ENCODE measurements at regions not wholly inside any gene's neighbourhood (a gene's known extent, or its start where the extent isn't known, plus 50 kb on each side); places are given as distances from the start of the nearest gene placed in this dataset.

DNA sequence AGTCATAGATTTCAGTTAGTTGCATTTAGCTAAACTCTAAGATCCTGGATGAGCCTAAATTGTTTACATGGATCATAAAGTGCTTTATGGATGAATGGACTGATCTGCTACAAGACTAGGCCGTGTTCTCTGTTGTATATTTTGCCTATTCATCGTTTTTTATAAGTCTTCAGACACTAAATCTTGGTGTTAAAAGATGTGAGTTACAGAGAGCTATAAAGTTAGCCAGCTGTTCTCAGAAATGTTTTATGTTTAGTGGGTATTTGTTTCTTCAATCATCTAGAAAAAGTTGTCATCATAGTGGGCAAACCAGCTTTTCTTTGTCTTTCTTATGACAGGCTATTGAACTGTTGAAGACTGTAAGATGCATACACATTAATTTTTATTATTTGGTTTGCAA lies 585.8 kb upstream of the SEMA6A start:
- CTCF ChIA-PET = interaction anchor here (0.7 kb wide), 2 partner anchors 33 to 713 kb away, joined by 3 read pairs; no protein-coding TSS in a partner anchor

DNA sequence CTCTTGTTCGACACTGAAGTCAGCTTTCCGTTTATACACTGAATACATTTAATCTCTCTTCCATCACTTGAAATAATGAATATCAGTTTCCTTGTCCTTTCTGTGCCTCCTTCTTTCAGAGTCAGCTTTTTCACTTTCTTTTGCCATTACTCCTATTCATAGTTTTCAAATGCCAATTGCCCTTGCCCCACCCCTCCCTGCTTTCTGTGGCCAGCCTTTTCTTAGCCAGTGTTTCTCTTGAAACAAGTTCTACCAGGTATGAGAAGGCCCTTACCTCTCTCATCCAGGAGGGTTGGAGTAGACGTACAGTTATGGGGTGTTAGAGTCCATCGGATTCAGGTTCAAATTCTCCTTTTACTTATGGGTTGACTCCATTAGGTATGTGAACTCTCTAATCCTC lies 574.7 kb upstream of the SEMA6A start:
- CTCF ChIA-PET = no interaction called here
- POLR2A ChIA-PET = no interaction called here
- TF ChIP-seq ELF4 (IDR thresholded peaks at IDR 0.05) = no peak
- DNase-seq (ENCODE audit: extremely low spot score) = no peak

More for the DNA sequence above, 585.8 kb upstream of the SEMA6A start:
- no peak for TF ChIP-seq FOXA1 (IDR thresholded peaks at IDR 0.05)
- TF ChIP-seq, protein P1, sequence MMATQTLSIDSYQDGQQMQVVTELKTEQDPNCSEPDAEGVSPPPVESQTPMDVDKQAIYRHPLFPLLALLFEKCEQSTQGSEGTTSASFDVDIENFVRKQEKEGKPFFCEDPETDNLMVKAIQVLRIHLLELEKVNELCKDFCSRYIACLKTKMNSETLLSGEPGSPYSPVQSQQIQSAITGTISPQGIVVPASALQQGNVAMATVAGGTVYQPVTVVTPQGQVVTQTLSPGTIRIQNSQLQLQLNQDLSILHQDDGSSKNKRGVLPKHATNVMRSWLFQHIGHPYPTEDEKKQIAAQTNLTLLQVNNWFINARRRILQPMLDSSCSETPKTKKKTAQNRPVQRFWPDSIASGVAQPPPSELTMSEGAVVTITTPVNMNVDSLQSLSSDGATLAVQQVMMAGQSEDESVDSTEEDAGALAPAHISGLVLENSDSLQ (IDR thresholded peaks at IDR 0.05) = 0 out of 2 replicates have a peak, but pooled peaks have one; percentile 25
- DNase-seq (ENCODE audit: extremely low spot score) = no peak
- POLR2A ChIA-PET = no interaction called here

DNA sequence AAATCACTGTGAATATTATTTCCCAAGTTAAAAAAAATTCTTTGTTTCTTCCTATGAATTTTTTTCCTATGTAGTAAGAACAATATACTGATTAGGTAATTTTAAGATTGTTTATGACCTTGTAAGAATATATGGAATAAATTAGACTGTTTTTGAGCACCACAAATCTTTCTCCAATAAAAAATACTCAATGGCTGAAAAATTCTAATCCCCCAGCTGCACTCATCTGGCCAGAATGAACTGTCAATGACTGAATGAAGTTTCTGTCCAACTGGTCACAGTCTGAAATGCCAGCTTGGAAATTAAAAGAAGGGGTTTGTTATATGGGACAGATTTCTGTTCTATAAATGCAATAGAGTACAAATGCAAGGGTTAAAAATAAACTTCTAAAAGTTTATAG lies 569.5 kb upstream of the SEMA6A start:
- CTCF ChIA-PET = interaction anchor here (0.6 kb wide), 1 partner anchor 94 kb away, joined by 3 read pairs; no protein-coding TSS in a partner anchor
- POLR2A ChIA-PET = no interaction called here
- no peak for DNase-seq (ENCODE audit: extremely low spot score)
- TF ChIP-seq LEF1 (IDR thresholded peaks at IDR 0.05; ENCODE audit: borderline replicate concordance) = no peak
- TF ChIP-seq FOXM1 (IDR thresholded peaks at IDR 0.05; ENCODE audit: borderline replicate concordance) = no peak
- no peak for TF ChIP-seq ARNT (IDR thresholded peaks at IDR 0.05)
- TF ChIP-seq TARDBP (IDR thresholded peaks at IDR 0.05) = no peak
- TF ChIP-seq, protein P1 (IDR thresholded peaks at IDR 0.05) = no peak
- TF ChIP-seq CTBP1 (IDR thresholded peaks at IDR 0.05; ENCODE audit: borderline replicate concordance) = no peak
- TF ChIP-seq SP1 (IDR thresholded peaks at IDR 0.05) = no peak
- TF ChIP-seq FOXA1 (IDR thresholded peaks at IDR 0.05) = no peak
- no peak for TF ChIP-seq BHLHE40 (IDR thresholded peaks at IDR 0.05; ENCODE audit: borderline replicate concordance)
- TF ChIP-seq L3MBTL2 (conservative IDR thresholded peaks at IDR 0.05) = no peak
- no peak for TF ChIP-seq FOXK2 (IDR thresholded peaks at IDR 0.05)
- no peak for TF ChIP-seq NFRKB (IDR thresholded peaks at IDR 0.05)
- no peak for TF ChIP-seq HDGF (IDR thresholded peaks at IDR 0.05; ENCODE audit: borderline replicate concordance)
- no peak for TF ChIP-seq ELF4 (IDR thresholded peaks at IDR 0.05)
- no peak for TF ChIP-seq SUZ12 (IDR thresholded peaks at IDR 0.05)
- no peak for TF ChIP-seq ZNF384 (IDR thresholded peaks at IDR 0.05)

DNA sequence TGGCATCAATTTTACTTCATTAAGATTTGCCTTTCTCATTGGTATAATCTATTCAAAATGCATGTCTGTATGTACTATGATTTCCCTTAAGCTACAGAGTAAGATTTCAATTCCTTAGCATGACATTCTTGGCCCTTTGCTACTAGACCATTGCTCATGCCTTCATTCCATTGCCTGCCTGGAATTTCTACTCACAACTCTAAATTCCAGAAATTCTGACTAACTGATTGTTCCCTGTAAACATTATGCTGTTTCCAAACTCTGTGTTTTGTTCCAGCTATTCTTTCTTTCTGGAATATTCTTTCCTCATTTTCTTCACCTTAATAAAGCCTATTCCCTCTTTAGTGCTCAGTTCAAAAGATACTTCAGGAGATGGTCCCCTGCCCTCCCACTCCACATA lies 568.8 kb upstream of the SEMA6A start:
- CTCF ChIA-PET = no interaction called here
- POLR2A ChIA-PET = no interaction called here
- TF ChIP-seq BHLHE40 (IDR thresholded peaks at IDR 0.05; ENCODE audit: borderline replicate concordance) = no peak
- TF ChIP-seq SUZ12 (IDR thresholded peaks at IDR 0.05) = no peak
- TF ChIP-seq, protein P1 (IDR thresholded peaks at IDR 0.05) = no peak
- no peak for TF ChIP-seq L3MBTL2 (conservative IDR thresholded peaks at IDR 0.05)
- no peak for TF ChIP-seq FOXM1 (IDR thresholded peaks at IDR 0.05; ENCODE audit: borderline replicate concordance)
- TF ChIP-seq FOXA1 (IDR thresholded peaks at IDR 0.05) = no peak
- TF ChIP-seq LEF1 (IDR thresholded peaks at IDR 0.05; ENCODE audit: borderline replicate concordance) = no peak
- TF ChIP-seq NFRKB (IDR thresholded peaks at IDR 0.05) = no peak
- TF ChIP-seq FOXK2 (IDR thresholded peaks at IDR 0.05) = no peak
- TF ChIP-seq CTBP1 (IDR thresholded peaks at IDR 0.05; ENCODE audit: borderline replicate concordance) = no peak
- TF ChIP-seq TARDBP (IDR thresholded peaks at IDR 0.05) = no peak
- TF ChIP-seq ELF4 (IDR thresholded peaks at IDR 0.05) = no peak
- no peak for DNase-seq (ENCODE audit: extremely low spot score)

DNA sequence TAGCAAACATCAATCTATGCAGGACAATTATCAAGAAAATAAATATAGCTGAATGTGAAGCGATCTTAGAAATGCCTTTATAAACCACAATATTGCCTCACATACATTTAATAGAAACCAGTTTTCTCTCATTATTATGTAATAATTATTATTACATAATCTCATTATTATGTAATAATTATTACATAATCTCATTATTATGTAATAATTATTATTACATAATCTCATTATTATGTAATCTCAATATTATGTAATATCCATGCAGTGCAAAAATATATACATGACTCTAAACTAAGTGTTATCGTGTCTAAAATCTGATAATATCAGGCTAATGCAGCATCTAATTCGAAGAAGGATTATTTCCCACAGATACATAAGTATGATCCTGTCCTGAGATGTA lies 563.9 kb upstream of the SEMA6A start:
- no peak for DNase-seq (ENCODE audit: extremely low spot score)
- POLR2A ChIA-PET = no interaction called here
- TF ChIP-seq SP1 (IDR thresholded peaks at IDR 0.05) (no peak), ZNF384 (IDR thresholded peaks at IDR 0.05) (no peak), FOXA1 (IDR thresholded peaks at IDR 0.05) (no peak), HDGF (IDR thresholded peaks at IDR 0.05; ENCODE audit: borderline replicate concordance) (no peak), LEF1 (IDR thresholded peaks at IDR 0.05; ENCODE audit: borderline replicate concordance) (no peak), SUZ12 (IDR thresholded peaks at IDR 0.05) (no peak), FOXM1 (IDR thresholded peaks at IDR 0.05; ENCODE audit: borderline replicate concordance) (no peak), NFRKB (IDR thresholded peaks at IDR 0.05) (no peak), CTBP1 (IDR thresholded peaks at IDR 0.05; ENCODE audit: borderline replicate concordance) (no peak), BHLHE40 (IDR thresholded peaks at IDR 0.05; ENCODE audit: borderline replicate concordance) (no peak), ELF4 (IDR thresholded peaks at IDR 0.05) (no peak), TARDBP (IDR thresholded peaks at IDR 0.05) (no peak), L3MBTL2 (conservative IDR thresholded peaks at IDR 0.05) (no peak), ARNT (IDR thresholded peaks at IDR 0.05) (no peak), FOXK2 (IDR thresholded peaks at IDR 0.05) (no peak)
- TF ChIP-seq, protein P1 (IDR thresholded peaks at IDR 0.05) = no peak
- CTCF ChIA-PET = no interaction called here

DNA sequence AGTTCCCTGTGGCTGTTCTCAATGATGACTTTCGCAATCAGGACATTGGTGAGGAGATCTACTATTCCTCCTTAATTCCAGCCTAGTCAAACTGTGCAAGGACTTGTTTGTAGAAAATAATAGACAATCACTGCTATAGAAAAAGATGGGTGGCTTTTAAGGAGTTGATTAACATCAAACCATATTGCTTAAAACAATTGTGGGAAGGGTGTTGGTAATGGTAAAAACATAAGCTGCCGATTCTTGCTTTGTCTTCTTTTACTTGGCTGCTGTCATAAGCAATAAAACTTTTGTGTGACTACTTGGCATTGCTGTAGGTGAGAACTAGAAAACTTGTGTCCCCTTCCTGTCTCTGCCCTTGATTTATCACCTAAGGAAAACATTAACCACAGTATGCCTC lies 561.2 kb upstream of the SEMA6A start:
- TF ChIP-seq FOXM1 (IDR thresholded peaks at IDR 0.05; ENCODE audit: borderline replicate concordance) (no peak), CTBP1 (IDR thresholded peaks at IDR 0.05; ENCODE audit: borderline replicate concordance) (no peak), SP1 (IDR thresholded peaks at IDR 0.05) (no peak), FOXA1 (IDR thresholded peaks at IDR 0.05) (no peak), TARDBP (IDR thresholded peaks at IDR 0.05) (no peak), L3MBTL2 (conservative IDR thresholded peaks at IDR 0.05) (no peak), ARNT (IDR thresholded peaks at IDR 0.05) (no peak), NFRKB (IDR thresholded peaks at IDR 0.05) (no peak), BHLHE40 (IDR thresholded peaks at IDR 0.05; ENCODE audit: borderline replicate concordance) (no peak), ZNF384 (IDR thresholded peaks at IDR 0.05) (no peak), ELF4 (IDR thresholded peaks at IDR 0.05) (no peak), HDGF (IDR thresholded peaks at IDR 0.05; ENCODE audit: borderline replicate concordance) (no peak), LEF1 (IDR thresholded peaks at IDR 0.05; ENCODE audit: borderline replicate concordance) (no peak), SUZ12 (IDR thresholded peaks at IDR 0.05) (no peak), FOXK2 (IDR thresholded peaks at IDR 0.05) (no peak)
- TF ChIP-seq, protein P1 (IDR thresholded peaks at IDR 0.05) = no peak
- POLR2A ChIA-PET = no interaction called here
- CTCF ChIA-PET = no interaction called here
- DNase-seq (ENCODE audit: extremely low spot score) = no peak

All from HEK293T (cell line).